DND-41 (cell line): ENCODE measurements at regions not wholly inside any gene's neighbourhood (a gene's known extent, or its start where the extent isn't known, plus 50 kb on each side); places are given as distances from the start of the nearest gene placed in this dataset.

Source experiments
- CTCF ChIP-seq: IDR thresholded peaks from 2 replicates; pipeline ENCODE4 v1.5.1; 2012; ENCODE audit warnings: borderline replicate concordance, low read length, moderate library complexity, mild to moderate bottlenecking; ENCODE audit not compliant: poor library complexity, severe bottlenecking; ENCODE audit errors: extremely low read depth
- EZH2 ChIP-seq: IDR thresholded peaks from 3 replicates; pipeline ENCODE4 v1.6.1; 2012; ENCODE audit warnings: borderline replicate concordance, low read depth, mild to moderate bottlenecking, moderate library complexity, low read length, inconsistent platforms; ENCODE audit not compliant: severe bottlenecking

- no peak for TF ChIP-seq EZH2
- TF ChIP-seq CTCF: no peak
Measured at GRCh38 chr17:33925649-33926048, 329.4 kb upstream of the CCL2 start.
